Gastroesophageal sphincter (tissue), 4 donors: ENCODE measurements at regions not wholly inside any gene's neighbourhood (a gene's known extent, or its start where the extent isn't known, plus 50 kb on each side); places are given as distances from the start of the nearest gene placed in this dataset.

ENCODE experiments used
- ATAC-seq: fragments of 150-250 bp; one replicate; pipeline ENCODE4 v1.9.1; 2016; ENCODE audit warnings: mild to moderate bottlenecking, moderate library complexity
- H3K27ac ChIP-seq, 4 donors: fragments of 200-600 bp; sonication (generic) in 3 of 4; 1 replicate in 3 of 4; 2 replicates in 1 of 4; pipeline ENCODE4 v1.5.1; 2016 to 2019
- H3K27me3 ChIP-seq: fragments of 200-600 bp; sonication (generic); one replicate; pipeline ENCODE4 v1.5.1; 2019
- H3K36me3 ChIP-seq, 2 donors: fragments of 200-600 bp; sonication (generic); one replicate each; pipeline ENCODE4 v1.5.1; 2019; ENCODE audit warnings: control low read depth in 1 of 2
- H3K4me1 ChIP-seq, 3 donors: fragments of 200-600 bp; sonication (generic); 1 replicate in 2 of 3; 2 replicates in 1 of 3; pipeline ENCODE4 v1.5.1; 2016 to 2019; ENCODE audit warnings: control low read depth in 2 of 3
- H3K4me3 ChIP-seq, 2 donors: fragments of 200-600 bp; sonication (generic); one replicate each; pipeline ENCODE4 v1.5.1; 2019; ENCODE audit warnings: mild to moderate bottlenecking in 1 of 2, moderate library complexity in 1 of 2
- H3K9me3 ChIP-seq, 3 donors: fragments of 200-600 bp; sonication (generic); one replicate each; pipeline ENCODE4 v1.5.1; 2017 to 2019; ENCODE audit warnings: control low read depth in 2 of 3
- EP300 ChIP-seq: sonication (generic); formaldehyde crosslinking; IDR thresholded peaks from one replicate; pipeline ENCODE4 v1.6.1; 2017; ENCODE audit warnings: antibody characterized with exemption, mild to moderate bottlenecking
- POLR2A ChIP-seq, 2 donors: fragments of 450-650 bp; IDR thresholded peaks; one replicate each; pipeline ENCODE4 v1.6.1; 2017; ENCODE audit warnings: antibody characterized with exemption in 2 of 2, mild to moderate bottlenecking in 2 of 2, moderate library complexity in 1 of 2
- POLR2AphosphoS5 ChIP-seq: sonication (generic); formaldehyde crosslinking; IDR thresholded peaks from one replicate; pipeline ENCODE4 v1.6.1; 2017; ENCODE audit warnings: antibody characterized with exemption
- WGBS, 2 donors: methylation state at CpG; one replicate each; pipeline ENCODE4 v1.1.5; 2018; ENCODE audit warnings: low coverage in 1 of 2; 5-methylcytosine and 5-hydroxymethylcytosine counted together
- TF ChIP-seq, protein P1 (sequence below), 4 experiments: fragments of 200-600 bp in 2 of 4; fragments of 450-650 bp in 2 of 4; sonication (generic) in 1 of 4; IDR thresholded peaks; one replicate each; pipeline ENCODE4 v1.5.1; 2017 to 2019; ENCODE audit warnings: antibody characterized with exemption in 4 of 4, mild to moderate bottlenecking in 2 of 4, moderate library complexity in 2 of 4

DNA sequence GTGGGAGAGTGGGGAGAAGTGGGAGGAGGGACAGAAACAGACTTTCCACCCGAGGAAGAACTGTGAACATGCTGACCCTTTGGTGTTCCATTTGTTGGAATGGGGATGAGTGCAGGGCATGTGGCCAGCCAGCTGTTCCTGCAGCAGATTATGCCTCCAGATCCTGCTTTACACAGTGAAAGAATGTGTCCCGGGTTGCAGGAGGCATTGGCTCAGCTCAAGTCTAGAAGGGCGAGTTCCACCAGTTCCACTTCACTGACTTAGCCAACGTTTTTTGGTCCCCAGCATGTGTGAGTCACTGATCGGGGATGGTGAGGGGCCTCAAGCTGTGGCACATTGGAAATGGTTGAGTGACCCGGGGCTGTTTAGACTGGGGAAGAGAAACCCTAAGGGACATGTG, 307.0 kb upstream of the ROPN1 start:
- no peak overlapping the region for H3K4me3 ChIP-seq
- no peak for ATAC-seq
- TF ChIP-seq EP300 (no peak), POLR2AphosphoS5 (no peak), POLR2A (IDR thresholded peaks at IDR 0.05) (no peak)
- TF ChIP-seq, protein P1, sequence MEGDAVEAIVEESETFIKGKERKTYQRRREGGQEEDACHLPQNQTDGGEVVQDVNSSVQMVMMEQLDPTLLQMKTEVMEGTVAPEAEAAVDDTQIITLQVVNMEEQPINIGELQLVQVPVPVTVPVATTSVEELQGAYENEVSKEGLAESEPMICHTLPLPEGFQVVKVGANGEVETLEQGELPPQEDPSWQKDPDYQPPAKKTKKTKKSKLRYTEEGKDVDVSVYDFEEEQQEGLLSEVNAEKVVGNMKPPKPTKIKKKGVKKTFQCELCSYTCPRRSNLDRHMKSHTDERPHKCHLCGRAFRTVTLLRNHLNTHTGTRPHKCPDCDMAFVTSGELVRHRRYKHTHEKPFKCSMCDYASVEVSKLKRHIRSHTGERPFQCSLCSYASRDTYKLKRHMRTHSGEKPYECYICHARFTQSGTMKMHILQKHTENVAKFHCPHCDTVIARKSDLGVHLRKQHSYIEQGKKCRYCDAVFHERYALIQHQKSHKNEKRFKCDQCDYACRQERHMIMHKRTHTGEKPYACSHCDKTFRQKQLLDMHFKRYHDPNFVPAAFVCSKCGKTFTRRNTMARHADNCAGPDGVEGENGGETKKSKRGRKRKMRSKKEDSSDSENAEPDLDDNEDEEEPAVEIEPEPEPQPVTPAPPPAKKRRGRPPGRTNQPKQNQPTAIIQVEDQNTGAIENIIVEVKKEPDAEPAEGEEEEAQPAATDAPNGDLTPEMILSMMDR (IDR thresholded peaks at IDR 0.05) = no peak
- WGBS, 2 donors = 42 to 55% methylated on average over 4 to 5 of the region's 6 CpGs
- H3K27me3 ChIP-seq = no peaks in the 10 kb centered on the region
- H3K27ac ChIP-seq = no peak overlapping the region
- no peaks in the 10 kb centered on the region for H3K36me3 ChIP-seq
- H3K9me3 ChIP-seq = no peaks in the 10 kb centered on the region
- no peaks in the 10 kb centered on the region for H3K4me1 ChIP-seq

GRCh38 chr3:124299831-124300230, 307.9 kb upstream of the ROPN1 start:
- Histone ChIP-seq H3K27me3 (no peaks in the 10 kb centered on the region), H3K36me3 (no peaks in the 10 kb centered on the region), H3K9me3 (no peaks in the 10 kb centered on the region), H3K4me1 (no peaks in the 10 kb centered on the region), H3K27ac (no peak overlapping the region), H3K4me3 (no peak overlapping the region)
- 91 to 100% methylated on average over 1 of the region's 1 CpG for WGBS, 2 donors
- ATAC-seq = no peak
- TF ChIP-seq POLR2AphosphoS5 = no peak
- no peak for TF ChIP-seq EP300
- no peak for TF ChIP-seq POLR2A (IDR thresholded peaks at IDR 0.05)
- TF ChIP-seq, protein P1 (IDR thresholded peaks at IDR 0.05) = no peak

- 96 to 100% methylated on average over 3 to 4 of the region's 4 CpGs for WGBS, 2 donors
- Histone ChIP-seq H3K4me1 (no peaks in the 10 kb centered on the region), H3K36me3 (no peaks in the 10 kb centered on the region), H3K27me3 (no peaks in the 10 kb centered on the region), H3K9me3 (peaks cover 0 to 1% (median 0%) of the 10 kb centered on the region in 3 donors), H3K4me3 (no peak overlapping the region), H3K27ac (no peak overlapping the region)
- TF ChIP-seq EP300 (no peak), POLR2AphosphoS5 (no peak), POLR2A (IDR thresholded peaks at IDR 0.05) (no peak)
- TF ChIP-seq, protein P1 (IDR thresholded peaks at IDR 0.05) = no peak
- ATAC-seq = no peak
These were observed 308.5 kb upstream of the ROPN1 start for GRCh38 chr3:124300416-124300815.

- Histone ChIP-seq H3K9me3 (peaks cover 0 to 18% (median 0%) of the 10 kb centered on the region in 3 donors), H3K27ac (no peak overlapping the region), H3K27me3 (no peaks in the 10 kb centered on the region), H3K36me3 (no peaks in the 10 kb centered on the region), H3K4me1 (no peaks in the 10 kb centered on the region), H3K4me3 (no peak overlapping the region)
- ATAC-seq = no peak
- WGBS, 2 donors = 100% methylated on average over 1 to 5 of the region's 5 CpGs
- TF ChIP-seq EP300 = no peak
- no peak for TF ChIP-seq POLR2A (IDR thresholded peaks at IDR 0.05)
- no peak for TF ChIP-seq POLR2AphosphoS5
- TF ChIP-seq, protein P1 (IDR thresholded peaks at IDR 0.05) = no peak
These were observed 311.5 kb upstream of the ROPN1 start for GRCh38 chr3:124303305-124303910.

DNA sequence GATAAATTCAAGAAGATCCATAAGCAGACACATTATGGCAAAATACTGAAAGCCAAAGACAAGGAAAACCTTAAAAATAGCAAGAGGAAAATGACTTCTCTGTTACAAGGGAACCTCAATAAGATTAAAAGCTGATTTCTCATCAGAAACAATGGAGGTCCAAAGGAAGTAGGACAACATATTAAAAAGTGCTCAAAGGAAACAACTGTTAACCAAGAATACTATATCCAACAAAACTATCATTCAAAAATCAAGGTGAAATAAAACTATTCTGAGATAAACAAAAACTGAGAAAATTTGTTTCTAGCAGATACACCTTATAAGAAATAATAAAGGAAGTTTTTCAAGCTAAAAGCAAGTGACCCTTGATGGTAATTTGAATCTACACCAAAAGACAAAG, 314.7 kb upstream of the ROPN1 start:
- Histone ChIP-seq H3K4me1 (no peaks in the 10 kb centered on the region), H3K27ac (no peak overlapping the region)
- ATAC-seq = no peak

More for the DNA sequence above, 314.7 kb upstream of the ROPN1 start:
- Histone ChIP-seq H3K36me3 (no peaks in the 10 kb centered on the region), H3K9me3 (peaks cover 0 to 18% (median 0%) of the 10 kb centered on the region in 3 donors), H3K4me3 (no peak overlapping the region), H3K27me3 (no peaks in the 10 kb centered on the region)
- TF ChIP-seq EP300 (no peak), POLR2AphosphoS5 (no peak), POLR2A (IDR thresholded peaks at IDR 0.05) (no peak)
- TF ChIP-seq, protein P1 (IDR thresholded peaks at IDR 0.05) = no peak
